H1 (cell line): ENCODE measurements at regions not wholly inside any gene's neighbourhood (a gene's known extent, or its start where the extent isn't known, plus 50 kb on each side); places are given as distances from the start of the nearest gene placed in this dataset.

Source experiments
- CTCF ChIA-PET: fragments of 300-600 bp; sonication (Branson Sonifier 250); formaldehyde crosslinking; loops from one replicate; lab custom pipeline; 2021; ENCODE audit not compliant: partially characterized antibody; lab: Charles Lee
- POLR2A ChIA-PET: fragments of 300-600 bp; sonication (Branson Sonifier 250); formaldehyde crosslinking; loops from one replicate; lab custom pipeline; 2021; ENCODE audit warnings: inconsistent platforms; ENCODE audit not compliant: partially characterized antibody; lab: Charles Lee
- DNase-seq, 2 experiments: peaks; one replicate each; pipeline versions ENCODE4 v3.0.0 to v3.0.0-alpha.2; 2010 to 2022; ENCODE audit warnings: low spot score in 2 of 2, low read depth in 1 of 2, mixed read lengths in 1 of 2
- FAIRE-seq: peaks from 2 replicates; lab custom pipeline; 2011; peaks lifted over from hg19 to GRCh38; lab: Jason Lieb, UNC
- H2AFZ ChIP-seq: 2 replicates; pipeline ENCODE4 v1.8.1; 2012; ENCODE audit warnings: low read length, inconsistent platforms
- H2AK5ac ChIP-seq: 2 replicates; pipeline ENCODE4 v1.6.1; 2013; ENCODE audit warnings: low read depth, low read length
- H2BK120ac ChIP-seq: replicated peaks from 2 replicates; pipeline ENCODE3; 2013; ENCODE audit warnings: low read depth, low read length, inconsistent platforms
- H2BK12ac ChIP-seq: 2 replicates; pipeline ENCODE4 v1.6.1; 2013; ENCODE audit warnings: low read depth, low read length
- H2BK15ac ChIP-seq: 2 replicates; pipeline ENCODE4 v1.6.1; 2013; ENCODE audit warnings: low read length
- H2BK20ac ChIP-seq: 2 replicates; pipeline ENCODE4 v1.6.1; 2013; ENCODE audit warnings: low read length
- H2BK5ac ChIP-seq: 2 replicates; pipeline ENCODE4 v1.6.1; 2013; ENCODE audit warnings: low read depth, low read length
- H3K14ac ChIP-seq: 2 replicates; pipeline ENCODE4 v1.6.1; 2013; ENCODE audit warnings: inconsistent platforms; ENCODE audit not compliant: insufficient read length
- H3K18ac ChIP-seq: 2 replicates; pipeline ENCODE4 v1.6.1; 2013; ENCODE audit warnings: low read length; ENCODE audit errors: extremely low read depth
- H3K23ac ChIP-seq: 2 replicates; pipeline ENCODE4 v1.6.1; 2013; ENCODE audit warnings: inconsistent platforms; ENCODE audit not compliant: insufficient read length
- H3K23me2 ChIP-seq: 2 replicates; pipeline ENCODE4 v1.6.1; 2013; ENCODE audit warnings: low read depth, low read length
- H3K27ac ChIP-seq: 2 replicates; pipeline ENCODE4 v1.6.1; 2011; ENCODE audit warnings: low read depth, low read length, inconsistent platforms
- H3K27me3 ChIP-seq, 4 experiments: replicated peaks in 1 of 4; 1 replicate in 1 of 4; 2 replicates in 3 of 4; pipeline versions ENCODE4 v1.6.1 to v1.8.1; 2011 to 2013; ENCODE audit warnings: low read length in 3 of 4, mild to moderate bottlenecking in 3 of 4, inconsistent platforms in 2 of 4, mixed read lengths in 2 of 4, moderate library complexity in 1 of 4; ENCODE audit not compliant: control insufficient read depth in 3 of 4, insufficient read depth in 3 of 4; ENCODE audit errors: extremely low read depth in 1 of 4
- H3K36me3 ChIP-seq, 4 experiments: 2 replicates each; pipeline versions ENCODE4 v1.6.1 to v1.8.1; 2011 to 2013; ENCODE audit warnings: mild to moderate bottlenecking in 4 of 4, low read length in 3 of 4, moderate library complexity in 2 of 4, control low read depth in 1 of 4, inconsistent platforms in 1 of 4; ENCODE audit not compliant: insufficient read depth in 4 of 4, control insufficient read depth in 2 of 4
- H3K4ac ChIP-seq: replicated peaks from 2 replicates; pipeline ENCODE3; 2013; ENCODE audit warnings: low read length, low read depth, mixed read lengths, inconsistent platforms; ENCODE audit not compliant: insufficient read length
- H3K4me1 ChIP-seq, 4 experiments: replicated peaks in 1 of 4; 1 replicate in 1 of 4; 2 replicates in 3 of 4; pipeline versions ENCODE4 v1.6.1 to v1.8.1; 2011 to 2013; ENCODE audit warnings: low read length in 3 of 4, inconsistent platforms in 2 of 4, mixed read lengths in 1 of 4; ENCODE audit not compliant: insufficient read depth in 4 of 4, control insufficient read depth in 3 of 4
- H3K4me2 ChIP-seq, 2 experiments: 2 replicates each; pipeline versions ENCODE4 v1.6.1 to v1.8.1; 2011 to 2013; ENCODE audit warnings: low read depth in 2 of 2, low read length in 2 of 2, control low read depth in 1 of 2, inconsistent platforms in 1 of 2, mild to moderate bottlenecking in 1 of 2; ENCODE audit not compliant: insufficient read depth in 1 of 2
- H3K4me3 ChIP-seq, 4 experiments: fragments of 200-600, 300-600 bp in 1 of 4; sonication (generic), shearing (Covaris generic), sonication (Bioruptor Twin) in 1 of 4; 2 replicates each; pipeline versions ENCODE4 v1.5.1 to v1.8.1; 2011 to 2016; ENCODE audit warnings: low read length in 4 of 4, low read depth in 3 of 4, control low read depth in 2 of 4, inconsistent platforms in 2 of 4, mild to moderate bottlenecking in 2 of 4, mixed read lengths in 1 of 4, moderate library complexity in 1 of 4; ENCODE audit not compliant: insufficient read depth in 2 of 4; ENCODE audit errors: extremely low read depth in 1 of 4
- H3K56ac ChIP-seq: replicated peaks from 2 replicates; pipeline ENCODE3; 2013; ENCODE audit warnings: low read depth, mild to moderate bottlenecking, mixed read lengths, low read length, inconsistent platforms; ENCODE audit not compliant: insufficient read length
- H3K79me1 ChIP-seq: 2 replicates; pipeline ENCODE4 v1.6.1; 2013; ENCODE audit warnings: low read depth, low read length, control low read depth
- H3K79me2 ChIP-seq, 2 experiments: 2 replicates each; pipeline versions ENCODE4 v1.6.1 to v1.8.1; 2012 to 2013; ENCODE audit warnings: low read length in 2 of 2, mild to moderate bottlenecking in 2 of 2, inconsistent platforms in 1 of 2; ENCODE audit not compliant: insufficient read depth in 2 of 2, control insufficient read depth in 1 of 2
- H3K9ac ChIP-seq, 4 experiments: replicated peaks in 1 of 4; 1 replicate in 1 of 4; 2 replicates in 3 of 4; pipeline versions ENCODE4 v1.6.1 to v1.8.1; 2011 to 2013; ENCODE audit warnings: low read depth in 3 of 4, low read length in 3 of 4, control low read depth in 2 of 4, mild to moderate bottlenecking in 2 of 4, moderate library complexity in 2 of 4, inconsistent platforms in 1 of 4; ENCODE audit errors: extremely low read depth in 1 of 4
- H3K9me3 ChIP-seq, 2 experiments: 2 replicates each; pipeline versions ENCODE4 v1.6.1 to v1.8.1; 2012 to 2013; ENCODE audit warnings: mild to moderate bottlenecking in 2 of 2, moderate library complexity in 2 of 2, control low read depth in 1 of 2, inconsistent platforms in 1 of 2, low read depth in 1 of 2, low read length in 1 of 2, mixed read lengths in 1 of 2; ENCODE audit not compliant: insufficient read depth in 2 of 2
- H4K20me1 ChIP-seq, 2 experiments: replicated peaks in 1 of 2; 2 replicates each; pipeline versions ENCODE3 to v1.8.1; 2011 to 2013; ENCODE audit warnings: inconsistent platforms in 2 of 2, low read length in 2 of 2, mild to moderate bottlenecking in 1 of 2; ENCODE audit not compliant: insufficient read depth in 2 of 2, control insufficient read depth in 1 of 2
- H4K5ac ChIP-seq: 2 replicates; pipeline ENCODE4 v1.6.1; 2013; ENCODE audit warnings: low read length, low read depth, mixed read lengths, inconsistent platforms; ENCODE audit not compliant: insufficient read length
- H4K8ac ChIP-seq: 2 replicates; pipeline ENCODE4 v1.8.0; 2013; ENCODE audit warnings: mild to moderate bottlenecking, moderate library complexity, low read length, inconsistent platforms; ENCODE audit not compliant: insufficient read depth; ENCODE audit errors: extremely low read depth
- H4K91ac ChIP-seq: replicated peaks from 2 replicates; pipeline ENCODE3; 2013; ENCODE audit warnings: low read length, mixed read lengths, inconsistent platforms; ENCODE audit not compliant: insufficient read length
- SIRT6 ChIP-seq: IDR thresholded peaks from one replicate; pipeline ENCODE4 v1.7.1; 2012; ENCODE audit warnings: low read length, inconsistent platforms
- WGBS, 2 experiments: shearing (Covaris generic) in 1 of 2; methylation state at CpG; one replicate each; pipeline versions ENCODE4 v1.1.6 to v1.1.7; 2013 to 2015; ENCODE audit warnings: low lambda C conversion rate in 2 of 2, mixed read lengths in 2 of 2, inconsistent platforms in 1 of 2, low coverage in 1 of 2, missing lambda C conversion rate in 1 of 2; ENCODE audit not compliant: insufficient replicate concordance in 2 of 2, insufficient coverage in 1 of 2, insufficient read length in 1 of 2; ENCODE audit errors: extremely low coverage in 1 of 2, missing lambda C conversion rate in 1 of 2; 5-methylcytosine and 5-hydroxymethylcytosine counted together

GRCh38 chr12:78684419-78684818 is 180.2 kb upstream of the SYT1 start:
- Histone ChIP-seq H2AK5ac (no peak overlapping the region), H4K8ac (no peak overlapping the region), H2BK120ac (no peak overlapping the region), H4K5ac (no peak overlapping the region), H3K23me2 (no peaks in the 10 kb centered on the region), H3K23ac (no peak overlapping the region), H2BK20ac (no peak overlapping the region), H3K18ac (no peak overlapping the region), H3K9me3 (no peaks in the 10 kb centered on the region), H3K79me2 (no peaks in the 10 kb centered on the region), H4K91ac (no peak overlapping the region), H2BK12ac (no peak overlapping the region), H3K36me3 (no peaks in the 10 kb centered on the region), H3K79me1 (no peaks in the 10 kb centered on the region), H3K14ac (no peak overlapping the region), H3K27me3 (no peaks in the 10 kb centered on the region), H3K56ac (no peak overlapping the region), H3K4ac (no peak overlapping the region), H2BK15ac (no peak overlapping the region), H3K9ac (no peak overlapping the region), H2AFZ (no peak overlapping the region), H3K4me3 (no peak overlapping the region), H3K4me2 (no peak overlapping the region), H3K27ac (no peak overlapping the region), H3K4me1 (no peaks in the 10 kb centered on the region), H2BK5ac (no peak overlapping the region), H4K20me1 (no peaks in the 10 kb centered on the region)
- CTCF ChIA-PET: interaction anchor here (0.6 to 1.2 kb wide), 2 partner anchors 490 to 1666 kb away, joined by 3 to 5 read pairs; no protein-coding TSS in a partner anchor
- 85% methylated on average over 3 of the region's 3 CpGs; no CpG with 5 or more reads in 1 of the 2 experiments for WGBS, 2 experiments
- FAIRE-seq (no peak), DNase-seq (no peak)
- TF ChIP-seq SIRT6: no peak
- POLR2A ChIA-PET: interaction anchor here (0.6 kb wide), 1 partner anchor 11 kb away, joined by 3 read pairs; no protein-coding TSS in a partner anchor
